ENCODE measurements at regions not wholly inside any gene's neighbourhood (a gene's known extent, or its start where the extent isn't known, plus 50 kb on each side); places are given as distances from the start of the nearest gene placed in this dataset.

GRCh38 chr1:213440766-213441165, 389.7 kb downstream of the RPS6KC1 start:
- no peak for TF ChIP-seq CTCF (IDR thresholded peaks at IDR 0.05; ENCODE audit: low read length)
- TF ChIP-seq EZH2 (IDR thresholded peaks at IDR 0.05; ENCODE audit: borderline replicate concordance, low read length), result no peak

Data from OCI-LY1 (cell line).